SH-SY5Y (cell line): ENCODE measurements at regions not wholly inside any gene's neighbourhood (a gene's known extent, or its start where the extent isn't known, plus 50 kb on each side); places are given as distances from the start of the nearest gene placed in this dataset.

ENCODE experiments used
- GATA2 ChIP-seq: IDR thresholded peaks from 2 replicates; pipeline ENCODE4 v1.6.1; 2011; ENCODE audit warnings: mild to moderate bottlenecking, low read depth, low read length
- GATA3 ChIP-seq: IDR thresholded peaks from 2 replicates; pipeline ENCODE4 v1.6.1; 2011; ENCODE audit warnings: low read depth, mild to moderate bottlenecking, low read length, moderate library complexity

DNA sequence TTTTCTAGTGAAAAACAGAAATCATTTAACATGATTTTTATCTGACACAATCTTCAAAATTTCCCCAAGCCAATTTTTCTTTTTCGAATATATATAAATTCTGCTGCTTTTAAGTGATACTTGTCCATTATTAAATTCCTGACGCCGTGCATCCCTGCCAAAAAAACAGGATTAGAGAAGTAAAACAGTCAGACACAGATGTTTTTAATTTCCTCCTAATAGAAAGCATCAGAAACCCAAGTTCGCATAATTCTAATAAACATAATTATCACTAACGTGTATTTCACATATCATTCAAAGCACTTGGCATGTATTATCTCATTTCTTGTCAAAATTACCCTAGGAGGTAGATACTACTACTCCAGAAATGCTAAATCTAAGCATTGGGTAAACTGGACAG lies 179.5 kb downstream of the ZFP64 start:
- TF ChIP-seq GATA2 (no peak), GATA3 (no peak)
